Activated naive CD8-positive, alpha-beta T cell (primary cell): ENCODE measurements at regions not wholly inside any gene's neighbourhood (a gene's known extent, or its start where the extent isn't known, plus 50 kb on each side); places are given as distances from the start of the nearest gene placed in this dataset.

ENCODE experiments used
- H3K27ac Mint-ChIP-seq: one replicate; pipeline ENCODE4 v1.8.0; 2021; ENCODE audit warnings: mixed read lengths
- H3K27me3 Mint-ChIP-seq: one replicate; pipeline ENCODE4 v1.8.0; 2021; ENCODE audit warnings: mixed read lengths
- H3K36me3 Mint-ChIP-seq: one replicate; pipeline ENCODE4 v1.8.0; 2021; ENCODE audit warnings: mixed read lengths
- H3K4me1 Mint-ChIP-seq: one replicate; pipeline ENCODE4 v1.8.0; 2021; ENCODE audit warnings: low read depth, mixed read lengths
- H3K4me3 Mint-ChIP-seq: one replicate; pipeline ENCODE4 v1.8.0; 2021; ENCODE audit warnings: mild to moderate bottlenecking, mixed read lengths
- H3K9me3 Mint-ChIP-seq: one replicate; pipeline ENCODE4 v1.8.0; 2021; ENCODE audit warnings: low read depth, mixed read lengths

DNA sequence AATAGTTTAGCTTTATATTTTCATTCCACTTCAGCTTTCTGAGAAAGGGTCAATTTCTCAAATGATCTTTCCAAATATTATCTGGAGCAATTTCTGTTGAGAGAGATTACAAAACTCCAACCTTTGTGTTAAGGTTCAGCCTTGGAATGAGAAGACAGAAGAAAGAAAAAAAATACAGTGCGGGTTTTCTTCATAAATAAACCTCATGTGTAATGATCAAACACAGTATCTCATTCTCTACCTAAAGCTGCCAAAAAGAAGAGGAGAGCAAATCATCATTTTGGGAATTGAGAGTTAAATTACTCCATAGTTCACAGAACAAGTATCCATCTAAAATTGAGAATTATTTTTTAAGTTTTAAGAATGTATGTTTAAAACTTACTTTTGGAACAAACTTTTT lies 420.5 kb downstream of the KLF5 start:
- Mint-ChIP-seq H3K27me3 (no peaks in the 10 kb centered on the region), H3K9me3 (no peaks in the 10 kb centered on the region), H3K36me3 (peaks cover 3% of the 10 kb centered on the region), H3K27ac (no peak overlapping the region), H3K4me3 (no peak overlapping the region), H3K4me1 (no peaks in the 10 kb centered on the region)

DNA sequence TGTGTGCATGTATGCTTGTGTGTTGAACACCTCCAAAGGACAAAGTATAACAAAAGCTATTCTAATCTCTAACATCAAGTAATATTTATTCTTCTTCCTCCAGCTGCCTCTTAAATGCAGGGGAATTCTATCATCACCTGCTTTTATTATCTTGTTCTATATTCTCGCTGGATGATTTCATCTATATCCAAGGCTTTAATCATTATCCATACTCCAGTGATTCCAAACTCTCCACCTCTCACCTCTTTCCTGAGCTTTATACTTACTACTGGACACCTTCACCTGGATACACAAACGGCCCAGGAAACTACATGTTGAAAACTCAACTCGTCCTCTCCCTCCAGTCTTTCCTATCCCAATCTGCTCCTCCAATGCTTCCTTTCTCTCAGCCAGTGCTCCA lies 418.6 kb downstream of the KLF5 start:
- H3K9me3 Mint-ChIP-seq = no peaks in the 10 kb centered on the region
- H3K27me3 Mint-ChIP-seq = no peaks in the 10 kb centered on the region
- H3K4me1 Mint-ChIP-seq = no peaks in the 10 kb centered on the region
- H3K27ac Mint-ChIP-seq = no peak overlapping the region
- peaks cover 3% of the 10 kb centered on the region for H3K36me3 Mint-ChIP-seq
- no peak overlapping the region for H3K4me3 Mint-ChIP-seq

DNA sequence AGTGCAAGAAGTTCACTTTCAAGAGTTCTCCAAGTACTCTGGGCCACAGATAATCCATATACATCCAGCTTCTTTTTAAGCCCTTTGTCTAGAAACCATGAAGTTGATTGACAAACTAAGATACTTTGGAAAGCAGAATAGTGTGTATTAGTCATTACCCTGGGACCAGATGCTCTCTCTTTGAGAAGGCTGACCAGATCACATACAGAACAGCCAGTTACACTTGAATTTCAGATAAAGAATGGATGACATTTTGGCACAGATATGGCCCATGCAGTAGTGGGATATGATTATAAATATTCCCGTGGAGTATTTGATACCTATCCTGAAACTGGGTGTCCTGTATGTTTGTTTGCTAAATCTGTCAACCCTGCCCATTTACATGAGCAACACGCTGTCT lies 414.2 kb downstream of the KLF5 start:
- no peak overlapping the region for H3K4me3 Mint-ChIP-seq
- H3K36me3 Mint-ChIP-seq = peaks cover 3% of the 10 kb centered on the region
- no peaks in the 10 kb centered on the region for H3K27me3 Mint-ChIP-seq
- no peaks in the 10 kb centered on the region for H3K9me3 Mint-ChIP-seq
- H3K27ac Mint-ChIP-seq = no peak overlapping the region
- H3K4me1 Mint-ChIP-seq = no peaks in the 10 kb centered on the region

DNA sequence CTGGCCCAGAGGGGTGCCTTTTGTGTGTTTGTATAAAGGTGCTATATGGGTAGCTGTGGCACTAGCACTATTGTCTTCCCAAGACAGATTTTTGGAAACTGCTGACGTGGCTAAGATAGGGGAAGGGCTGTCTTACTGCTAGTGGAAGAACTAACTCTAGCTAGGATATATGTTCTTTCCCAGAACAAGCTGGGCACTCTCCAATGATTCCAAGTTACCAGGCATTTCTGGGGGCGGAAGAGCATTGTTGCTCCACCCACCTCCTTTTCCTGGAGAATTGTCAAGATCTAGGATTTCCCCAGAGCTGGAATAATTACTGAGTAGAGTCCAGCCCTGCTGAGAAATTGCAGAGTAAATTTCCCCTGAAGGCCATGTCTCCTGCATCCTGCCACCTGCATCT lies 408.3 kb downstream of the KLF5 start:
- Mint-ChIP-seq H3K36me3 (peaks cover 3% of the 10 kb centered on the region), H3K27ac (no peak overlapping the region), H3K27me3 (no peaks in the 10 kb centered on the region), H3K4me3 (no peak overlapping the region), H3K9me3 (no peaks in the 10 kb centered on the region), H3K4me1 (no peaks in the 10 kb centered on the region)

DNA sequence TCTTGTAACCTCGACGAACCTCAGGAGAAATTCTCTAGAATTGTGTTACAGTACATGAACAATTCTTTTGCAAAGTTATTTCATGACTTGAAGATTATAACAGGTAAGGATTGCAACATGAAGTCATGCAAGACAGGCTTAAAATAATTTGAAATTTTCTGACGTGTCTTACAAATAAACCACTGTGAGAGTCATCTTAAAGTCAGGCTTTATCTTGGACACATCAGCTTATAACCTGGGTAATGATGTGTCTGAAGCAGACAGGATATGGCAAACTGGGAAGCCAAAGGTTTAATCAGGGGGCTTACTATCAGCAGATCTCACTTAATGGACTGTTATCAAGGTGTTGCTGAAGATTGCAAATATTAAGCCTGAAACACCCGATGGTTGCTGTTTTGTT lies 407.8 kb downstream of the KLF5 start:
- no peak overlapping the region for H3K4me3 Mint-ChIP-seq
- H3K4me1 Mint-ChIP-seq = no peaks in the 10 kb centered on the region
- H3K27ac Mint-ChIP-seq = no peak overlapping the region
- H3K36me3 Mint-ChIP-seq = peaks cover 3% of the 10 kb centered on the region
- H3K27me3 Mint-ChIP-seq = no peaks in the 10 kb centered on the region
- no peaks in the 10 kb centered on the region for H3K9me3 Mint-ChIP-seq

DNA sequence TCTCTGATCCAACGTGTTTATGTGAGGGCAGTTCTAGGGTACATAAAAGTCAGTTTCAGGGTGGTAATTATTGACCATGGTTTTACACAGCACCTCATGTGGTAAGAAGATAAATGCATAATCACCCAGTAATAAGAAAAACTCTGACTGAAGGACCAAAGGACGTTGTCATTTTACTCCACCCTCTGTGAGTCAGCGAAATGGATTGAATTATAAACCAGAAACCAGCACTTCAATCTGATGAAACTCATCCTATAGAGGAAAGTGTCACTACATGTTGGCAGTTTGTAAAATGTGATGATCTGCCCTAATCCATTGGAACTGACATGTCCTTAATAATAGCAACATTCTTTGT lies 406.8 kb downstream of the KLF5 start:
- no peaks in the 10 kb centered on the region for H3K27me3 Mint-ChIP-seq
- H3K36me3 Mint-ChIP-seq = peaks cover under 1% of the 10 kb centered on the region
- no peak overlapping the region for H3K27ac Mint-ChIP-seq
- H3K4me3 Mint-ChIP-seq = no peak overlapping the region
- no peaks in the 10 kb centered on the region for H3K9me3 Mint-ChIP-seq
- no peaks in the 10 kb centered on the region for H3K4me1 Mint-ChIP-seq

DNA sequence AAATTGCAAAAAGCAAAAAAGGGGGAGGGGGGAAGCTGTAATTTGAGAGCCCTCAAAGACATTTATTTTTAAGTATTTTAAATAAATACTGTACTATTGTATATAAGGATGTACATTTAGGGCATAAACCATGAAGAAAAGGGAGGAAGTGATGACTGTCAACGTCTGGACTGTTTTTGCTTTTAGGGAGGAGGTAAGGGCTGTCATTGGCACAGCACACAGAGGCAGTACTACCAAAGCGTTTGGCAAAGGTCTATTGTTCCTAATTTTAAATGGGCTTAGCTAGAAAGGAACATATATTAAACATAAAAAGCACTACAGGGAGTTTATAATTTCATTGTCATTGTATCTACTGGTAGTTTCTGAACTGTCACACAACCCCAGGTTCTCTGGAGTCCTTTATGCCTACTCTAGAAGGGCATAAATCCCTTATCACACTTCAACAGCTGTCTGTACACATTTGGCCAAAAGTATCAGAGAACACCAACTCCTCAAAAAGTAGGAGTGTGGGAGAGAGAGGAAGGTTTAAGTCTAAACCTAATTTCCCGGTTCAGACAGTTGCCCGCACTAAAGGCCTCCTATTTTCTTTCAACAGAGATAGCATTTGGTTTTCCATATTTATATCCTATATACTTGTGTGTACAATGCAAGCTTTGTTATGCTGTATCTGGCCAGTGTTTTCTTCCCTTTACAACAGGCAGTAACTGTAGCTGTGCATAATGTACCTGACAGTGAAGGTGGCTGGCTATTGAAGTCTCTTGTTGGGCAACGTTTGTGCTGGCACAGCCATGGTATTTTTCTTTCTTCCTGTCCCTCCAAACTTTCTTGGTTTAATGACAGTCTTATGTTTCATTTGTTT lies 406.2 kb downstream of the KLF5 start:
- Mint-ChIP-seq H3K36me3 (peaks cover 6% of the 10 kb centered on the region), H3K4me1 (no peaks in the 10 kb centered on the region), H3K27me3 (no peaks in the 10 kb centered on the region), H3K9me3 (no peaks in the 10 kb centered on the region), H3K4me3 (no peak overlapping the region), H3K27ac (no peak overlapping the region)

DNA sequence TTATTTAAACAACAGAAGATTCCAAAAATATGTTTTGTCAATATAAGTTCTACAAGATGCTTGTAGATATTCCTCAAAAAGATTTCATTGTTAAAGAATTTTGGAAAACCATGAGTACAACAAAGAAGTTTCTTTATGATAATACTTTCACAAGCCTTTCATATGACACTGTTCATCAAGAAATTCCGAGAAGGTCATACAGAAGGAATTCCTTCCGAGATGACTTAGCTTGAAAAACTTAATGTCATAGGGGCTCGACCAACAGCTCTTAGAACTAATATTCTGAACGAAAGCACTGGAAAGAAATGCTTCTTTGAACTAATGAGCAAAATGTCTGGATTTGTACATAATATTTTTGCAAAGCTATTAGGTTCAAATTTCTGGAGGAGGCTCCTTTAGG lies 403.4 kb downstream of the KLF5 start:
- H3K4me1 Mint-ChIP-seq = no peaks in the 10 kb centered on the region
- no peak overlapping the region for H3K27ac Mint-ChIP-seq
- H3K36me3 Mint-ChIP-seq = peaks cover 6% of the 10 kb centered on the region
- H3K9me3 Mint-ChIP-seq = no peaks in the 10 kb centered on the region
- H3K4me3 Mint-ChIP-seq = no peak overlapping the region
- peaks cover 1% of the 10 kb centered on the region for H3K27me3 Mint-ChIP-seq

DNA sequence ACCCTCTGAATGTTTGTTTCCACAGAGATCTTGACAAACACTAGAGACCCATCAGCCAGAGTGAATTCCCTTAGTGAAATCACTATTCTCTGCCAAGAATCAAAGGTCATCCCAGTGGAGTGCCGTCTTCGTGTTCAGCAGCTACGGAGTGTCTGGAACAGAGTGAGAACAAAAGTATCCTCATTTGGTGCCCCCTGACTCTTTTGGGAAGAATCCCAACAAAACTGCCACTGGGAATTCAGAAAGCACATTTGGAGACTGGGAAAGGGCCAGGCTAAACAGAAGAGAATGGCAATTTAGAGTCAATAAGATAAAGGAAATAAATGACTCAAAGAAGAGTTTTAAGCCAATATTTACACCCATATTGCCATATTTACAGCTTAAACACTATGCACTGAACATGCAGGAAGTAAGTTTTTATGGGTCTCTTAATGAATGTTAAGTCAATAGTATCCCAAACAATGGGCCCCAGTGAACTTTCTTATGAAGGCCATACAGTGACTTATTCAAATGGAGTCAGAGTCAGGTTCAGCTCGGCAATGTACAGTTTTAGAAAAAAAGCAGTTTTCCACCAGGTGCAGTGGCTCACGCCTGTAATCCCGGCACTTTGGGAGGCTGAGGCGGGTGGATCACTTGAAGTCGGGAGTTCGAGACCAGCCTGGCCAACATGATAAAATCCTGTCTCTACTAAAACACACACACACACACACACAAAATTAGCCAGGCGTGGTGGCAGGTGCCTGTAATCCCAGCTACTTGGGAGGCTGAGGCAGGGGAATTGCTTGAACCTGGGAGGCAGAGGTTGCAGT lies 392.6 kb downstream of the KLF5 start:
- Mint-ChIP-seq H3K27ac (no peak overlapping the region), H3K9me3 (peaks cover 4% of the 10 kb centered on the region), H3K27me3 (no peaks in the 10 kb centered on the region), H3K36me3 (no peaks in the 10 kb centered on the region), H3K4me3 (no peak overlapping the region), H3K4me1 (peaks cover 5% of the 10 kb centered on the region)

DNA sequence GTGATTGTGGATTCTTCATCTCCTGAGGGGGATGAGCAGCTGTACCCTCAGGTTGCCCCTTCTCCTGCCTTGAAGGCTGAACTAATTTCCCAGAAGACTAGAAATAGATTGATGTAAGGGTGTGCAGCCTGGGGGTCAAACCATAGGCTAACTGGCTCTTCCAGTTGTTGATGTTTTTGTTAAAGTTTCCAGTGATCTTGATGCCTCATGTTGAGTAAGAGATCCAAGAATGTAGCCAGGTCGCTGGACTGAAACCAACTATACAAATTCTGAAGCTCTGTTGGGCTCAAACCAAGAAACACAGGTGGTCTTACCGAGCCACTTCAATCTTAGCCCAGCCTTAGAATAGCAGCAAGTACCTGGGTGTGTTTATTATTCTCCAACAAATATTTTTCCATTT lies 391.8 kb downstream of the KLF5 start:
- Mint-ChIP-seq H3K27me3 (peaks cover 2% of the 10 kb centered on the region), H3K36me3 (peaks cover 4% of the 10 kb centered on the region), H3K9me3 (peaks cover 3% of the 10 kb centered on the region), H3K4me1 (peaks cover 5% of the 10 kb centered on the region), H3K4me3 (no peak overlapping the region), H3K27ac (no peak overlapping the region)

DNA sequence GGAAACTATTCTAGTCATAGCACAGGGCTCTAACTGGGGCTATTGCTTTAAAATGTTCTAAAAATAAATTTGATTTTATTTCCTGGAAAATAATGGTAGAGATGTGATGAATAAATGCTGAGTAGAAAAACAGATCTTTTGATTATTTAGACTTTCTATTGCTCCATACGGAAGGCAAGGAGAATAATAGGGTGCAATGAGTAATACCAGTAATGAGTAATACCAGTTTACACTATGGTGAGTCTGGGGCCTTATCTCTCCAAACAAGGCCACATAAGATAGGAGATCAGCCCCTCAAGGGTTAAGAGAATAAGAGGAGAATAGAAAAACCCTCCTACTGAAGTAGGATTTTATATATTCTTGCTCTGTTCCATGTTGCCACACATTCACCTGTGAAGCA lies 390.4 kb downstream of the KLF5 start:
- H3K9me3 Mint-ChIP-seq = peaks cover 6% of the 10 kb centered on the region
- no peak overlapping the region for H3K27ac Mint-ChIP-seq
- peaks cover 5% of the 10 kb centered on the region for H3K4me1 Mint-ChIP-seq
- no peak overlapping the region for H3K4me3 Mint-ChIP-seq
- peaks cover 4% of the 10 kb centered on the region for H3K36me3 Mint-ChIP-seq
- peaks cover 2% of the 10 kb centered on the region for H3K27me3 Mint-ChIP-seq

DNA sequence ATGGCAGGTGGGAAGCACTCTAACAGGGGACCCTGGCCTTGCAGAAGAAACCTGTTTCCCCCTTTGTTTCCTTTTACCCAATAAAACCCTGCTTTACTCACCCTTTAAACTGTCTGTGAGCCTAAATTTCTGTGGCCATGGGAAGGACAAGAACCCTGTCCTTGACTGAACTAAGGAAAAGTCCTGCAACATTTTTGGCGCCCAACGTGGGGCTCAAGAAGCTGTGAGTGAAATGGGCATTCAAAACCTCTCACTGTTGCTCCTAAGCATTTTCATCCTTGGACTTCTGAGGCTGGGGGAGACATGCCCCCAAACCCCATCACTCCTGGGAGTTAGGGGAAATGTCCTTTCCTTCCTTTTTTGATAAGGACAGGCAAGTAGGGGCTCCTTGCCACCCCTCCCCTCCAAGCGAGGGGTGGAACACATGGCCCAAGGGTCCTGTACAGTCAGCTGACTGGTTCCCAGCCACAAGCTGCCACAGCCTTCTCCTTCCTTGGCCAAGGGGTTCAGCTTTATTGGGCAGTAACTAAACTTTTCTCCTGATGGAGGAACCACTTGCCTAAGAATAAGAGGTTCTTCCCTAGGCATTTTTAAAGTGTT lies 381.6 kb downstream of the KLF5 start:
- Mint-ChIP-seq H3K9me3 (peaks cover 28% of the 10 kb centered on the region), H3K36me3 (peaks cover 23% of the 10 kb centered on the region), H3K4me3 (no peak overlapping the region), H3K4me1 (no peaks in the 10 kb centered on the region), H3K27ac (no peak overlapping the region), H3K27me3 (no peaks in the 10 kb centered on the region)

DNA sequence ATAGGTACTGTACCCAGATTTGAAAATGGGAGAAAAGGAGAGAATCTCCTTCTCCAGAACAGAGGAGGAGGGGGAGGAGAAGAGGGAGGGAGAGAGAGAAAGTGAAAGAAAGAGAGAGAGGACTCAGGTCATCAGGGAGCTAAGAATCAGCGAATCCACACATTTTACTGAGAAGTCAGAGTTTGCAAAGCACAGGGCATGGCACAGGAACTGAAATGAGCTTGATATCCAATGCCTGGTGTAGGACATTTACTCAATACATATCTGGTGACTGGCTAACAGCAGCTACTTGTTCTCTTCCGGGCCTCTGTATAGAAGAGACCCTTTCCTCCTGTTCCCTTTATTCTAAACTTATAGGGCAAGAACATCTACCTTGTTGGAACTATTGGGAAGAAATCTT lies 375.1 kb downstream of the KLF5 start:
- peaks cover 14% of the 10 kb centered on the region for H3K36me3 Mint-ChIP-seq
- no peak overlapping the region for H3K4me3 Mint-ChIP-seq
- H3K9me3 Mint-ChIP-seq = peaks cover 20% of the 10 kb centered on the region
- H3K27ac Mint-ChIP-seq = no peak overlapping the region
- H3K4me1 Mint-ChIP-seq = peaks cover 3% of the 10 kb centered on the region
- H3K27me3 Mint-ChIP-seq = no peaks in the 10 kb centered on the region

DNA sequence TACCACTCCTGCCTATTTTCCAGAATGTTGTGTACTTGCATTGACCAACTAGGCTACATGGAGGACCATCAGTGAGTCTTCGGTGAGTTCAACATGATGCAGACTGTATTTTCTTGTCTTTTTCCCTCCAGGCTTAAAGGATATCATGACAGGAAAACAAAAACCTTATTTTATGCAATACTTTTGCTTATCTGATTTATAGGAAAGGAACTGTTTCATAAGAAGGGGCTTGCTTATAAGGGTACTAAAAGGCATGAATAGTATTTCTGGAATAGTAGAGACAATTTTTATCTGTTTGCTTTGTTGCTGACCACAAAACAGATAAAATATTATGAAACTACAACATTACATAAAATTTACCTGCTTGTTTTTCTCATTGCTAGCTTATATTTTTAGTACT lies 374.7 kb downstream of the KLF5 start:
- Mint-ChIP-seq H3K4me3 (no peak overlapping the region), H3K27ac (no peak overlapping the region), H3K36me3 (peaks cover 14% of the 10 kb centered on the region), H3K9me3 (peaks cover 20% of the 10 kb centered on the region), H3K27me3 (no peaks in the 10 kb centered on the region), H3K4me1 (peaks cover 3% of the 10 kb centered on the region)

DNA sequence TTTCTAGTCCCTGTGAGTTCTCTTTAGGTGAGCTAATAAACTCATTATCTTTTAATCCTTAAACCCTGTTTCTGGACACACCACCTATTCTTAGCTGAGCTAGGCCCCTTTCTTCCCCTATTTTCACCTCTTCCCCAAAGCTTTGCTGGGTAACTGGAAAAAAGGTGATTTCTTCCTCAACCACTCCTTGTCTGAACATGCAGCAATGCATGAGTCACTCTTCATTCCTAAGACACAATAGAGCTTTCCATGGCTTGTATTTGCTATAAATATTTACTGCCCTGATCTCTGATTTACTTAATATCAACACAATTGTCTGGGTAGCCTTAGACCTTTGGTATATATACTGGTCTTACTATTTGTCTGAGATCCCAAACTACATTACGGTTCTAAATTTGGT lies 370.9 kb downstream of the KLF5 start:
- no peaks in the 10 kb centered on the region for H3K9me3 Mint-ChIP-seq
- peaks cover 3% of the 10 kb centered on the region for H3K4me1 Mint-ChIP-seq
- no peaks in the 10 kb centered on the region for H3K27me3 Mint-ChIP-seq
- no peak overlapping the region for H3K4me3 Mint-ChIP-seq
- H3K27ac Mint-ChIP-seq = no peak overlapping the region
- no peaks in the 10 kb centered on the region for H3K36me3 Mint-ChIP-seq
